Mesenchymal stem cell (in vitro differentiated cells and primary cell): ENCODE measurements at regions not wholly inside any gene's neighbourhood (a gene's known extent, or its start where the extent isn't known, plus 50 kb on each side); places are given as distances from the start of the nearest gene placed in this dataset.
"Not testable (repeated sequence)": the region's sequence is repeated elsewhere in the genome, so short reads cannot be mapped to it uniquely, and the experiment has no call there.

Source experiments
- DNase-seq: peaks from one replicate; pipeline ENCODE4 v3.0.0-alpha.2; 2013
- H2AFZ ChIP-seq: one replicate; pipeline ENCODE4 v1.6.1; 2013; ENCODE audit warnings: low read depth, mild to moderate bottlenecking, control low read depth, inconsistent platforms, low read length, moderate library complexity
- H2AK5ac ChIP-seq: 2 replicates; pipeline ENCODE4 v1.6.1; 2013; ENCODE audit warnings: low read length, moderate library complexity, mild to moderate bottlenecking, inconsistent platforms; ENCODE audit not compliant: severe bottlenecking
- H2BK120ac ChIP-seq: one replicate; pipeline ENCODE4 v1.6.1; 2013; ENCODE audit warnings: low read depth, mild to moderate bottlenecking, inconsistent platforms, low read length, moderate library complexity
- H2BK12ac ChIP-seq, 2 experiments: one replicate each; pipeline ENCODE4 v1.6.1; 2013; ENCODE audit warnings: inconsistent platforms in 2 of 2, low read length in 2 of 2, mild to moderate bottlenecking in 2 of 2, moderate library complexity in 2 of 2, control low read depth in 1 of 2
- H2BK15ac ChIP-seq: one replicate; pipeline ENCODE4 v1.6.1; 2013; ENCODE audit warnings: mild to moderate bottlenecking, low read depth, inconsistent platforms; ENCODE audit not compliant: poor library complexity, severe bottlenecking
- H2BK5ac ChIP-seq: 2 replicates; pipeline ENCODE4 v1.6.1; 2013; ENCODE audit warnings: low read depth, mild to moderate bottlenecking, low read length, control low read depth, inconsistent platforms; ENCODE audit not compliant: poor library complexity, severe bottlenecking
- H3K14ac ChIP-seq, 2 experiments: one replicate each; pipeline ENCODE4 v1.6.1; 2013; ENCODE audit warnings: inconsistent platforms in 2 of 2, low read length in 2 of 2, control low read depth in 1 of 2, mild to moderate bottlenecking in 1 of 2, moderate library complexity in 1 of 2
- H3K18ac ChIP-seq, 2 experiments: one replicate each; pipeline ENCODE4 v1.6.1; 2013; ENCODE audit warnings: inconsistent platforms in 2 of 2, low read length in 2 of 2, control low read depth in 1 of 2, low read depth in 1 of 2, mild to moderate bottlenecking in 1 of 2
- H3K23ac ChIP-seq, 2 experiments: one replicate each; pipeline ENCODE4 v1.6.1; 2013; ENCODE audit warnings: inconsistent platforms in 2 of 2, low read length in 2 of 2, mild to moderate bottlenecking in 2 of 2, moderate library complexity in 2 of 2, control low read depth in 1 of 2
- H3K27ac ChIP-seq: 2 replicates; pipeline ENCODE4 v1.5.1; 2013; ENCODE audit warnings: mild to moderate bottlenecking, moderate library complexity, low read length, control low read depth, inconsistent platforms; ENCODE audit not compliant: poor library complexity, severe bottlenecking
- H3K27me3 ChIP-seq, 2 experiments: 2 replicates each; pipeline versions ENCODE4 v1.6.1 to v1.7.0; 2013; ENCODE audit warnings: low read length in 2 of 2, mild to moderate bottlenecking in 2 of 2, moderate library complexity in 2 of 2, control low read depth in 1 of 2, inconsistent platforms in 1 of 2; ENCODE audit not compliant: control insufficient read depth in 1 of 2, insufficient read depth in 1 of 2
- H3K36me3 ChIP-seq, 2 experiments: 2 replicates each; pipeline versions ENCODE4 v1.6.1 to v1.7.0; 2013; ENCODE audit warnings: low read length in 2 of 2, control low read depth in 1 of 2, inconsistent platforms in 1 of 2, low read depth in 1 of 2, mild to moderate bottlenecking in 1 of 2; ENCODE audit not compliant: insufficient read depth in 2 of 2, control insufficient read depth in 1 of 2
- H3K4ac ChIP-seq, 2 experiments: one replicate each; pipeline ENCODE4 v1.6.1; 2013; ENCODE audit warnings: inconsistent platforms in 2 of 2, low read length in 2 of 2, mild to moderate bottlenecking in 2 of 2, moderate library complexity in 2 of 2, control low read depth in 1 of 2, low read depth in 1 of 2
- H3K4me1 ChIP-seq: 2 replicates; pipeline ENCODE4 v1.6.1; 2013; ENCODE audit warnings: low read depth, low read length, control low read depth; ENCODE audit not compliant: control insufficient read depth, insufficient read depth
- H3K4me2 ChIP-seq: 2 replicates; pipeline ENCODE4 v1.6.1; 2013; ENCODE audit warnings: low read length, mild to moderate bottlenecking, inconsistent platforms; ENCODE audit not compliant: poor library complexity, severe bottlenecking
- H3K4me3 ChIP-seq, 2 experiments: 2 replicates each; pipeline versions ENCODE4 v1.5.1 to v1.7.0; 2013; ENCODE audit warnings: low read length in 2 of 2, mild to moderate bottlenecking in 2 of 2, control low read depth in 1 of 2, low read depth in 1 of 2; ENCODE audit not compliant: insufficient read depth in 1 of 2
- H3K79me1 ChIP-seq: replicated peaks from 2 replicates; pipeline ENCODE4 v1.6.1; 2013; ENCODE audit warnings: mild to moderate bottlenecking, control low read depth, low read length, inconsistent platforms; ENCODE audit not compliant: poor library complexity, severe bottlenecking
- H3K9ac ChIP-seq: 2 replicates; pipeline ENCODE4 v1.7.0; 2013; ENCODE audit warnings: mild to moderate bottlenecking, low read length, moderate library complexity
- H3K9me3 ChIP-seq: 2 replicates; pipeline ENCODE4 v1.7.0; 2013; ENCODE audit warnings: mild to moderate bottlenecking, low read length; ENCODE audit not compliant: control insufficient read depth
- H4K8ac ChIP-seq: one replicate; pipeline ENCODE4 v1.6.1; 2013; ENCODE audit warnings: inconsistent platforms, mild to moderate bottlenecking, low read length, moderate library complexity
- H4K91ac ChIP-seq: one replicate; pipeline ENCODE4 v1.6.1; 2013; ENCODE audit warnings: mild to moderate bottlenecking, low read length, inconsistent platforms
- WGBS: methylation state at CpG from one replicate; pipeline ENCODE4 v1.1.7; 2013; ENCODE audit warnings: mixed read lengths; 5-methylcytosine and 5-hydroxymethylcytosine counted together

- H3K23ac ChIP-seq, DNase-seq, H3K4me2 ChIP-seq, H3K4me1 ChIP-seq, H3K4me3 ChIP-seq, H2BK120ac ChIP-seq, H3K9me3 ChIP-seq, H3K4ac ChIP-seq, H2AK5ac ChIP-seq, H3K27ac ChIP-seq, H3K36me3 ChIP-seq, H3K18ac ChIP-seq, H4K8ac ChIP-seq, H3K14ac ChIP-seq, H3K79me1 ChIP-seq, H2BK12ac ChIP-seq, H2BK15ac ChIP-seq, H2AFZ ChIP-seq, H4K91ac ChIP-seq, H3K27me3 ChIP-seq, H3K9ac ChIP-seq: not testable (repeated sequence)
- 92% methylated on average over 27 of the region's 37 CpGs for WGBS
- H2BK5ac ChIP-seq, result peak overlapping the region; percentile 61
Measured at GRCh38 chr7:25743670-25744451, 408.1 kb upstream of the NFE2L3 start.

GRCh38 chr7:25750744-25751508 is 401.1 kb upstream of the NFE2L3 start:
- WGBS, result 64% methylated on average over 14 of the region's 14 CpGs

GRCh38 chr7:25752154-25752553 is 399.8 kb upstream of the NFE2L3 start:
- Histone ChIP-seq H4K8ac (no peak overlapping the region), H3K36me3 (no peaks in the 10 kb centered on the region), H2AFZ (no peak overlapping the region), H3K23ac (no peak overlapping the region), H3K4ac (no peak overlapping the region), H4K91ac (no peak overlapping the region), H3K9me3 (no peaks in the 10 kb centered on the region), H3K79me1 (no peaks in the 10 kb centered on the region), H3K14ac (no peak overlapping the region), H3K27me3 (peaks cover 0 to 2% of the 10 kb centered on the region in 2 experiments), H3K4me2 (no peak overlapping the region), H3K4me3 (no peak overlapping the region), H3K18ac (no peak overlapping the region), H2BK5ac (no peak overlapping the region), H2AK5ac (no peak overlapping the region), H3K27ac (no peak overlapping the region), H2BK12ac (no peak overlapping the region), H2BK15ac (no peak overlapping the region), H3K9ac (no peak overlapping the region), H3K4me1 (peaks cover 3% of the 10 kb centered on the region), H2BK120ac (no peak overlapping the region)
- 14% methylated on average over 5 of the region's 5 CpGs for WGBS
- no peak for DNase-seq

More at GRCh38 chr7:25750744-25751508, 401.1 kb upstream of the NFE2L3 start:
- no peak overlapping the region for H3K9ac ChIP-seq
- peak overlapping the region; percentile 3 for H4K8ac ChIP-seq
- no peaks in the 10 kb centered on the region for H3K9me3 ChIP-seq
- no peak overlapping the region for H2BK120ac ChIP-seq
- H2AFZ ChIP-seq, result no peak overlapping the region
- peak overlapping the region; percentile 19 for H4K91ac ChIP-seq
- H3K27me3 ChIP-seq, result peaks cover 0 to 2% of the 10 kb centered on the region in 2 experiments
- no peak overlapping the region for H2AK5ac ChIP-seq
- H3K79me1 ChIP-seq, result no peaks in the 10 kb centered on the region
- H3K4me1 ChIP-seq, result peaks cover 3% of the 10 kb centered on the region
- H3K27ac ChIP-seq, result no peak overlapping the region
- no peak overlapping the region for H3K14ac ChIP-seq
- no peak overlapping the region for H2BK15ac ChIP-seq
- H3K4me3 ChIP-seq, result no peak overlapping the region
- H3K23ac ChIP-seq, result no peak overlapping the region
- peak overlapping the region; percentile 5 to 69 for H3K18ac ChIP-seq
- H3K4me2 ChIP-seq, result no peak overlapping the region
- no peak overlapping the region for H2BK5ac ChIP-seq
- H3K36me3 ChIP-seq, result no peaks in the 10 kb centered on the region
- no peak overlapping the region for H3K4ac ChIP-seq
- peak; percentile 8 for DNase-seq
- H2BK12ac ChIP-seq, result peak overlapping the region in 1 of 2 experiments; percentile 76
